ENCODE measurements at regions not wholly inside any gene's neighbourhood (a gene's known extent, or its start where the extent isn't known, plus 50 kb on each side); places are given as distances from the start of the nearest gene placed in this dataset.

- intact Hi-C loops (cut with micrococcal nuclease; ENCODE audit: unreplicated experiment) = no loop called here
- CTCF ChIA-PET = no interaction called here
These were observed 494.9 kb upstream of the POU3F2 start for GRCh38 chr6:98339506-98339905.

GRCh38 chr6:98343004-98343403, 491.4 kb upstream of the POU3F2 start:
- H3K27me3 ChIP-seq (replicated peaks; ENCODE audit: insufficient read depth, low read depth, low read length, poor library complexity) = peaks cover 28% of the 10 kb centered on the region
- no peaks in the 10 kb centered on the region for H3K36me3 ChIP-seq (ENCODE audit: insufficient read depth, low read length, poor library complexity, severe bottlenecking)
- peaks cover 6% of the 10 kb centered on the region for H3K4me1 ChIP-seq (ENCODE audit: insufficient read depth, low read length, poor library complexity, severe bottlenecking)
- CTCF ChIA-PET = no interaction called here
- no peak overlapping the region for H3K4me3 ChIP-seq (ENCODE audit: low read depth, low read length, poor library complexity, severe bottlenecking)
- POLR2A ChIA-PET (ENCODE audit: low non-redundant PET) = no interaction called here
- no peaks in the 10 kb centered on the region for H3K9me3 ChIP-seq (ENCODE audit: low read depth, low read length, poor library complexity, severe bottlenecking)
- H3K27ac ChIP-seq (ENCODE audit: low read depth, low read length, poor library complexity, severe bottlenecking) = no peak overlapping the region
- intact Hi-C loops (cut with micrococcal nuclease; ENCODE audit: unreplicated experiment) = loop anchor here (5.0 kb wide), 1 partner anchor 489 kb away; the partner anchor contains the start of gene POU3F2
- no peak for TF ChIP-seq CTCF (conservative IDR thresholded peaks at IDR 0.05; ENCODE audit: low read depth, low read length)
- no peak for TF ChIP-seq EZH2 (IDR thresholded peaks at IDR 0.05; ENCODE audit: borderline replicate concordance, low read depth, low read length, poor library complexity, severe bottlenecking)
- BruUV-seq (replicated peaks) = no TSS peak
- no peak for DNase-seq (ENCODE audit: low spot score)

More at GRCh38 chr6:98339506-98339905, 494.9 kb upstream of the POU3F2 start:
- BruUV-seq (replicated peaks) = no TSS peak
- no peak for DNase-seq (ENCODE audit: low spot score)
- TF ChIP-seq CTCF (conservative IDR thresholded peaks at IDR 0.05; ENCODE audit: low read depth, low read length) (no peak), EZH2 (IDR thresholded peaks at IDR 0.05; ENCODE audit: borderline replicate concordance, low read depth, low read length, poor library complexity, severe bottlenecking) (no peak)
- Histone ChIP-seq H3K4me3 (ENCODE audit: low read depth, low read length, poor library complexity, severe bottlenecking) (no peak overlapping the region), H3K36me3 (ENCODE audit: insufficient read depth, low read length, poor library complexity, severe bottlenecking) (no peaks in the 10 kb centered on the region), H3K4me1 (ENCODE audit: insufficient read depth, low read length, poor library complexity, severe bottlenecking) (peaks cover 23% of the 10 kb centered on the region), H3K27me3 (replicated peaks; ENCODE audit: insufficient read depth, low read depth, low read length, poor library complexity) (peaks cover 48% of the 10 kb centered on the region), H3K27ac (ENCODE audit: low read depth, low read length, poor library complexity, severe bottlenecking) (no peak overlapping the region), H3K9me3 (ENCODE audit: low read depth, low read length, poor library complexity, severe bottlenecking) (no peaks in the 10 kb centered on the region)
- POLR2A ChIA-PET (ENCODE audit: low non-redundant PET) = no interaction called here

GRCh38 chr6:98343797-98344196, 490.6 kb upstream of the POU3F2 start:
- Histone ChIP-seq H3K4me1 (ENCODE audit: insufficient read depth, low read length, poor library complexity, severe bottlenecking) (peaks cover 6% of the 10 kb centered on the region), H3K9me3 (ENCODE audit: low read depth, low read length, poor library complexity, severe bottlenecking) (no peaks in the 10 kb centered on the region), H3K4me3 (ENCODE audit: low read depth, low read length, poor library complexity, severe bottlenecking) (no peak overlapping the region), H3K27me3 (replicated peaks; ENCODE audit: insufficient read depth, low read depth, low read length, poor library complexity) (peaks cover 20% of the 10 kb centered on the region), H3K27ac (ENCODE audit: low read depth, low read length, poor library complexity, severe bottlenecking) (no peak overlapping the region), H3K36me3 (ENCODE audit: insufficient read depth, low read length, poor library complexity, severe bottlenecking) (no peaks in the 10 kb centered on the region)
- no peak for DNase-seq (ENCODE audit: low spot score)
- POLR2A ChIA-PET (ENCODE audit: low non-redundant PET) = no interaction called here
- no TSS peak for BruUV-seq (replicated peaks)
- CTCF ChIA-PET = no interaction called here
- TF ChIP-seq CTCF (conservative IDR thresholded peaks at IDR 0.05; ENCODE audit: low read depth, low read length) (no peak), EZH2 (IDR thresholded peaks at IDR 0.05; ENCODE audit: borderline replicate concordance, low read depth, low read length, poor library complexity, severe bottlenecking) (no peak)
- intact Hi-C loops (cut with micrococcal nuclease; ENCODE audit: unreplicated experiment) = loop anchor here (5.0 kb wide), 1 partner anchor 489 kb away; the partner anchor contains the start of gene POU3F2
